ENCODE measurements at regions not wholly inside any gene's neighbourhood (a gene's known extent, or its start where the extent isn't known, plus 50 kb on each side); places are given as distances from the start of the nearest gene placed in this dataset.

DNA sequence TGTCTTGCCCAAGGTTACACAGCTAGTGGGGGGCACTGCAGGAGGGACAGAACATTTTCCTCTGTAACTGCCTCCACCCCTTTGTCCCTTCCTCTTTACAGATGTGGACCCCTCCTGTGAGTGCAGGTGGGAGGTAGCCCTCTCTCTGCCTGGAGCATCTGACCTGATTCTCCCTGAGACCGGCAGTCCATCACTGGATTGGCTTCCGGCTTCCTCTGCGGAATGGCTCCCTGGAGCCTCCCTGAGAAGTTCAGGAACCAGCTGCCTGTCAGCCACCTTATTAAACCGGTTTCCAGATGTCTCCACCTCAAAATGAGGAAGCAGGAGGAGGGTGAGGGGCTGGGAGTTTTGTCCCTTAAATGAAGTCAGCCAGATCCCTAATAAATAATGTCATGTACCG, 67.3 kb upstream of the TNP1 start:
- DNase-seq, result no peak

DNA sequence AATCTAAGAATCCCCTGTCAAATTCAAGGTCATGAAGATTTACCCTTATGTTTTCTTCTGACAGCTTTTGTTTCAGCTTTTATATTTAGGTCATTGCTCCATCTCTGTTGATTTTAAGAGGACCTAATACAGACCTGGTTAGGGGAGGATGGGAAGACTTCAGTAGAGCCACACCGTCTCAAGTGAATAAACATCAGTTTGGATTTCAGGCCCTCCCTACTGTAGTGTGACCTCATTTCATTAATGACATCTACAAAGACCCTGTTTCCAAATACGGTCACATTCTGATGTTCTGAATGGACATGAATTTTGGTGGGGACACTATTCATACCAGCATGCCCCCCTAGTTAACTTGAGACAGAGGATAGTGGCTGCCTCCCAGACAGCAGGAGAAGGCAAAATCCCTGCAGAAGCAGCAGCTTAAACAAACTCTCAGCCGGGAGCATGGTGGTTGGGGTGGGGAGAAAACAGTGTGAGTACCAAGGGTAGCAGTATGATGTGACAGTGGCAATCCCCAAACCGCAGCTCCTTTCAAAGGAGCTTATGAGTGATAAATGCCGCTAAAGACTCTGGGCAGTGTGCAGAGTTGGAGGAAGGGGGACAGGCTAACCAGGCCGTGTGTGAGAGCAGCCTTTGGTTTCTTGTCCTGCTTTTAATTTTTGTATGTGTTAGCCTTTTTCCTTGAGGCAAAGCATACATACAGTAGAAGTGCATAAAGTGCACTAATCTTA, 65.9 kb upstream of the TNP1 start:
- no peak for DNase-seq

DNA sequence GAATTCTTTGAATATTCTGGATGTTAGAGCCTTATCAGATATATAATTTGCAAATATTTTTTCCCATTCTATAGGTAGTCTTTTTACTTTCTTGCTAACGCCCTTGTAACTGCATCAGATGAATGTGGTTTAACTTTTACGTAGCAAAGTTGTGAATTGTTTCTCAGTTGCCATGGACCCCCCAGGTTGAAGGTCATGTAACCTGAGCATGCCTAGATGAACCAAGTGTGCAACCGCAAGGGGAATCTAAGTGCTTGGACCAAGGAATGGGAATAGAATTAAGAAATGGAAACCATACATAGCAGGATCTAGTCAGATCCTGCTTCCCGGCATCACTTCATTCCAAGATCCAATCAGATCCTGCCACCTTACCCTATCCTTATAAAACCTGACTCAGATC, 65.1 kb upstream of the TNP1 start:
- DNase-seq, result no peak

DNA sequence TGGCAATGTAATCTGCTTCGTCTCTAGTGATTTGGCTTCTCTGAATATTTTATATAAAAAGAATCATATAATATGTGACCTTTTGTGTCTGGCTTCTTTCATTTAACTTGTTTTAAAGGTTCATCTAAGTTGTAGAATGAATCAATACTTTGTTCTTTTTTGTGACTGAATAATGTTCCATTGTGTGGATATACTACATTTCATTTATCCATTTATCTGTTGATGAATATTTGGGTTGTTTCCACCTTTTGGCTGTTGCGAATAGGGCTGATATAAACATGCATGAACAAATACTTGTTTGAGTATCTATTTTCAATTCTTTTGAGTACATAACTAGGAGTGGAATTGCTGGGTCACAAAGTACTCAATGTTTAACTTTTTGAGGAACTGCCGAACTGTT, 63.8 kb upstream of the TNP1 start:
- no peak for DNase-seq

DNA sequence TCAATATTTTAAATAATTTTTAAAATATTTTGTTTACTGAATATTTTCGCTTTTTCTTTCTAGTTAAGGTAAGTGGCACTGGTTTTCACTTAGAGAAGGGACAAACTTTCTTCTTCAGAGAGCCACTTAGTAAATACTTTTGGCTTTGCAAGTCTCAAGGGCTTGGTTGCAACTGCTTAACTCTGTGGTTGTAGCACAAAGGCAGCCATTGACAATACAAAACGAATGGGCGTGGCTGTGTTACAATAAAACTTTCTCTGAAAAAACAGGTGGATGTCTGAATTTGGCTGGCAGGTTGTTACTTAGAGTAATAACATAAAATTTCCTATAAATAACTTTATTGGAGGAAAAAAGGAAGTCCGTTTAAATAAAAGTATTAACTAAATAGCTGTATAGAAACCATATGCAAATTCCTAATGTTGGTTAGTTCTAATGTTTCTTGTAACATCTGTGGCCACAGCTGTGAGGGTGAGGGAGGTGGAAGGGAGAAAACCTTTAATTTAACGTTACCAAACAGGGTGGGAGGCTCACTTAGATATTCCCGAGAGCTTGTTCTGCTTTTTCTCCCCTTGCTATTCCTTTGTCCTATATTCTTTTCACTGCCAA, 62.4 kb upstream of the TNP1 start:
- DNase-seq, result no peak

DNA sequence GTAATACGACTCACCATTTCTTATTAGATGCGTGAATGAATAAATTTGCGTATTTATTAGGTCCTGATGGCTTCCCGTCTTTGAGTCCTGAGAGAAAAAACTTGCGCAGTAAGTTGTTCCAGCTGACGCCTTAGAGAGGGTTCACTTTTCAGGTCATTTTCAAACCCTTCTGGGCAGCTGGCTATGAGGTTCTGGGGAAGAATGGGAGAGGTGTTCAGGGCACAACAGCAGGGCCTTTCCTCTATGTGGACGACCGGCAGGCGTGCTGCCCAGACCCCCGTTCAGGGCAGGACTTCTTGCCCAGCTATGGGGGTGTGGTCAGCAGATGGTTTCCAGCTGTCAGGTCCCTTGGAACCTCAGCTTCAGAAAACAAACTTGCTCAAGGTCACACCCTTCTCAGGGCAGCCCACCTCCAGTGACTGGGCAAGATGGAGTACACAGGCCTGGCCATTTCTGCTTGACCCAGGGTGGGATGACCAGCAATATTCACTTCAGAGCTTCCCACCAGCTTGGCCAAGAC, 61.1 kb upstream of the TNP1 start:
- no peak for DNase-seq

DNA sequence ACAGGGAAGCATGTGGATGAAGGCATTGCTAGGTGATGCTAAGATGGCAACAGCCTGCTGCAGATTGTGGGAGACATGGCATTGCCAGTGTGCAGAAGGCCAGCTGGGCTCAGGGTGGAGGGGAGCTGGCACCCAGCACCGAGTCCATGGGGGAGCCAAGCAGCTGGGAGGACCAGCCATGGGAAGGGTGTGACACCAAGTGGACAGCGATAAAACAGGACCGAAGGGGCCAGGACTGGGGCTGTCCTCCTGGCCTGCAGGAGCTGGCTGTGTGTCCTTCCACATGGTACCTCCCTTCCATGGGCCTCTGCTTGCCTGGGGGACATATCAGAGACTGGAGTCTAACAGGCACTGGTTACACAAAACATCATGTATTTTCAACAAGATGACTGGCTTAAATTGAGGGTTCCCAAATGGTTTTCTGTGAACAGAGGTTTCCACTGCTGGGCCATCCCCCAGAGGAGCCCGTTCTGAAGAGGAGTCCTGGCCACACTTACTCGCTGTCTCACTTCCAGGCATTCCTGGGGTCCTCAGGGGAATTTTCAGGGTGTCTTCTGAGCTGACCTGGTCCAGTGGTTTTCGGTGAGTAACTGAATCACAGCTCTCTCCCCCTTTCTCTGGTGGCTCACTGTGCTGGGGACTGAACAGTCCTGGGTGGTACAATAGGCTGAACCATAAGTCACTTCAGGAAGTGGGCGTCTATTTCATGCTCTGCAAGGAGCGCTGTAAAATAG, 60.4 kb upstream of the TNP1 start:
- peak in 7 of 58 donors; percentile 2 to 23 (median 12) for DNase-seq

DNA sequence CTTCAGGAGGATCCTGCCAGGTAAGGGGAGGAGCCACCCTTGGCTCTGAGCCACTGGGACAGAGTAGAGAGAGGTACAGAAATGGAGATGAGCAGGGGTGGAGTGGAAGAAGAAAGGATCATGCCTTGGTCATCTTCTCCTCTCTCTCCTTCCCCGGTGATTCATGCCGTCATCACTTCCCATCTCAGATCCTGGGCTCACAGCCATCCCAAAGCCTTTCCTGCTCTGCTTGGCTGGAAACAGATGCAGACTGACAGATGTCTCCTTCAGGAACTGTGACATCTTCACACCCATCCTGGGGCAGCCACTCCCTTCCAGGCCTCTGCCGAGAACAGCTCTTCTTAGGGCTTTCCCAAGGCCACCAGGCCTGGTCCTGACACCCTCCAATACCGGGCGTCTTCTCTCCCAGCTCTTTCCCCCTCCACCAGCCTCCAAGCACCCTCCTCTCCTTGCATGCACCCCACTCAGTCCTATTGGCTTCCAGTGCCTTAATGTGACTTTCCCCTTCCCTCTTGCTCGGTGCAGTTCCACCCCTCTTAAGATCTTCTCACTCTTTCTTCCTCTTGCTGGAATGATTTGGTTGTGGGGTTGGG, 58.3 kb upstream of the TNP1 start:
- peak in 1 of 58 donors; percentile 11 for DNase-seq

DNA sequence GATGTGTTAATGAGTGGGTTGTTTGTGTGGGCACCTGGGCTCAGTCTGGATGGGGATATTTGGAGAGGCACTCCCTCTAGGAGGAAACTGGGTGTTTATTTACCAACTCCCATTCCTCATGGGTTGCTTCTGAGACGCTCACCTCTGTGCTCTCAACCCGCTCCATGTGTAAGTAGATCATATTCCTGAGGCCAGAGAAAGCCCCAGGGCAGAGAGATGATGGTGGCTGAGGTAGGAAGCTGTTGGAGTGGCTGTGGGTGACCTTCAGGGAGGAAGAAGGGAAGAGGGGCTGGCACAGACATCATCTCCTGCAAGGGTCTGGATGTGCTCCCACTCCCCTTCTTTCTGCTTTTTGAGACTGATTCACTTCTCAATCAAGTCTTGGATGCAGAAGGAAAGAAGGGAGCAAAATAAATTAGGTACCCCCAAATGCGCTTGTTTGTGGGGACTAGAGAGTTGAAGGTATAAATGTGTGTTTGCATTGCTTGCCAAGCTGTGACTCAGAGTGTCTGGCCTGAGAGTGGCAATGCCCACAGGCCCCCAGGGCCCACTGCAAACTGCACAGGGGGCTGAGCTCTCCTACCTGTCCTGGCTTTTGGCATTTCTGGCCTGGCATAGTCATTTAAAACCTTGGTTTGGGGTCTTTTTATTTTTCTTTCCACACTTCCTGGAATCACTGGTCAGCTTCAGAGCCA, 57.2 kb upstream of the TNP1 start:
- no peak for DNase-seq

DNA sequence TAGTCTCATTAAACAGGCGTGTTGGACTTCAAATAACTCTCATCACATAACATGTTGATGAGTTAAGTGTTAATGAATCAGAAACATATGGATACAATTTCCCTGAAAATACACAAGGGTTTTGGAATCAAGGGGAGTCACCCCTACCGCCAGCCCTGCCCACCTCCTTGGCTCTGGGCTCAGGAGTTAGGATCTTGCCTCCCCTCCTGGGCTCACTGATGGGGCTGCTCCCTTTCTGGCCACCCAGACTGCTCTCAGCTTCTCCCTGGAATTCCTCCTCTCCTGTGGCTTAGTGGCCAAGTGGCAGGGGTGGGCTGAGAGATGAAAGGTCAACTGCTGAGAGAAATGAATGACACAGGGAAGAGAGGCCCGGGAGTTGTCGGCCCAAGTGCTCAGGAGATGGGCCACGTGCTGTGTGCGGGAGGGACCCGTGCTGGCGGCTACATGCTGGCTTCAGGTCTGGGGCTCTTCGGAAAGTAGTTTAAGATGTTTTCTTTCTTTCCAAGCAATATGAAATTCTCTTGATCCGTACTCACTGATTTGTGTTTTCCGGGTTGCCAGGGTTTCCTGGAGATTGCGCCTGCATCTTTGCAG, 55.8 kb upstream of the TNP1 start:
- no peak for DNase-seq

DNA sequence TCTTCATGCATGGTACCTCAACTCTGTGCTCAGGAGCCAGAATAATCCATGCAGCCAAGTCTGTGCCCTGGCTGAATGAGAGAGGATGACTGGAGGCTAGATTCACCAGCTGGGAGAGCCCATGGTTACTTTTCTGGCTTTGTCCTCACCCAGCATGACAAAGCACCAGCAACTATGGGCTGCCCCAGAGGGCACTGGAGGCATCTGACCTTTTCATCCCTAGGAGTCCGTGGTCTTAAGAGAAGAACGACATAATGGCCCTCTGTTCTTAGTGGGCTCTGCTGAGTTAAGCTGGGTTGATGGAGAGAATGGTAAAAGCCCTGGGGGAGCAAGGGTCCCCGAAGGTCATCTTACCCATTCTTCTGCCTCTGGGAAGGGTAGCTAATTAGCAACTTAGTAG, 54.6 kb upstream of the TNP1 start:
- DNase-seq, result no peak

DNA sequence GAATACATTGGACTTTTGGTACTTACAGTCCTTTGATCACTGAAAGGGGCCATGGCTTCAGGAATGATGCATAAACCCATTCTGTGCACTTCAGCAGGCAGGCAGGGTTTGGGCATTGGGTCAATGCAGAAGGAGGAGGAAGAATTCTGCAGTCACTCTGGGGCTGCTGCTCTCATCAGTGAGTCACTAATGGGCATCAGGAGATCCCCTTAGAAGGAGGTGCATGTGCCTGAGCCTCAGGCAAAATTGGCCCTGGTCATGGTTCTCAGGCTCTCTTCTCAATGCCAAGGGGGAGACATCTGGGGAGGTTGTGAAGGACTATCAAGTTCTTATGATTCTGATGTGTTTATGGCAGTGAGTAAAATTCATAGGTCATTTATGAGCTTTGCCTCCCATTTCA, 52.0 kb upstream of the TNP1 start:
- DNase-seq, result no peak

DNA sequence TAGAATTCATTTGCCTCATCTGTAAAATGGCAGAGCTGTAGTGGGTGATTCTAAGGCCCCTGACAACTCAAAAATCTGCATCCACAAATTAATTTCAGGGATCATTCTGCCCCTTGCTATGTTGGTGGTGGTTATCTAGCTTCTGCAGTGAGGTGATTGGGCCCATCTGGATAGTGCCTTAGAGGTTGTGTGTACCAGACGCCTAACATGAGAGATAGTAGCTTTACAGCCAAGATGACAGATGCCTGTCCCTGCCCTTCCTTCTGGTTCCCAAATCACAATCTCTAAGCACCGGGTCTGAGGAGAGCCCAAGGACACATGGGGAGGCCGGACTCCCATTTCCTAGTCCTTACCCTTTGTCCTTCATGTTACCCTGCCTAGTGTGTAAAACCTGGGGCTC, 51.1 kb upstream of the TNP1 start:
- DNase-seq, result no peak

DNA sequence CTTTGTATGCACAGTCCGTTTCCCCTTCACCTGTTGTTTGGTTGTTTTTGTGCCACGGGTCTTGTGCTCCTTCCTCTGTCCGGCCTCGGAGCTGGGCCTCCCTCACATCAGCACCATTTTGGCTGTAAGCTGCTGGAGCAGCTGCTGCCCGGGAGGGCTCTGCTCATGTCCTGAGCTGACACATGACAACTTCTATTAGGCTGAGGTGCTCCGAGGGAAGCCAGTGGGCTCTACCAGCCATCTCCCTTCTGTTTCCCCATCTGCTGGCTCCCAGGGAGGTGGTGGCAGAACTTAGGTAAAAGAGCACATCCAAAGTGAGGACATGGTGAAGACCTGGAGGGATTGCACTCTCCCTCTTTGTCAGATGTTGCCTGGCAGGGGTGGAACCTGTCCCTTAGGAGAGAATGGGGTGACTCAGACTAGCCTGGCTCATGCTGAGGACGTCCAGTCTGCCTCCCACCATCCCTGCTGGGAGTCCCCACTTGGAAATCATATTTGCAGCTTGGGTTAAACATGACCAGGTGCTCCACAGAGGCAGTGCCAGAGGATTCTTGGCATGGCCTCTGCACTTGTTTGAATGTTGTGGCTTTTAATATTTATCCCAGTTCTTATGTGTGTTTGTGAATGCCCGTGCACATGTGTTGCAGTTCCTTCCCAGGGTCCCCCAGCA, 49.8 kb upstream of the TNP1 start:
- DNase-seq, result no peak
